NCI-H2196 treated with DMSO at 0.1 percent for 48 hours (cell line): ENCODE measurements at regions not wholly inside any gene's neighbourhood (a gene's known extent, or its start where the extent isn't known, plus 50 kb on each side); places are given as distances from the start of the nearest gene placed in this dataset.

Experiments used
- DNase-seq: peaks from one replicate; lab custom pipeline; 2025; ENCODE audit not compliant: unreplicated experiment; lab: John Stamatoyannopoulos, UW

- no peak for DNase-seq
Measured at GRCh38 chr10:3525832-3526449, 259.1 kb downstream of the KLF6 start.

GRCh38 chr10:3524086-3524960 is 260.7 kb downstream of the KLF6 start:
- no peak for DNase-seq

GRCh38 chr10:3523309-3524050 is 261.5 kb downstream of the KLF6 start:
- DNase-seq, result no peak

GRCh38 chr10:3516923-3517255 is 268.1 kb downstream of the KLF6 start:
- no peak for DNase-seq

- no peak for DNase-seq
Measured at GRCh38 chr10:3516234-3516922, 268.6 kb downstream of the KLF6 start.

- no peak for DNase-seq
Measured at GRCh38 chr10:3514691-3515090, 270.3 kb downstream of the KLF6 start.

- no peak for DNase-seq
Measured at GRCh38 chr10:3512263-3512662, 272.7 kb downstream of the KLF6 start.

- DNase-seq, result no peak
Measured at GRCh38 chr10:3511483-3511882, 273.5 kb downstream of the KLF6 start.

- no peak for DNase-seq
Measured at GRCh38 chr10:3510741-3511140, 274.3 kb downstream of the KLF6 start.

GRCh38 chr10:3509355-3509754 is 275.7 kb downstream of the KLF6 start:
- no peak for DNase-seq

- DNase-seq, result no peak
Measured at GRCh38 chr10:3503299-3503698, 281.7 kb downstream of the KLF6 start.

- no peak for DNase-seq
Measured at GRCh38 chr10:3502673-3503072, 282.3 kb downstream of the KLF6 start.

- no peak for DNase-seq
Measured at GRCh38 chr10:3500408-3500856, 284.6 kb downstream of the KLF6 start.

GRCh38 chr10:3499120-3499519 is 285.9 kb downstream of the KLF6 start:
- DNase-seq, result no peak

GRCh38 chr10:3497581-3497980 is 287.4 kb downstream of the KLF6 start:
- no peak for DNase-seq

GRCh38 chr10:3496138-3496537 is 288.9 kb downstream of the KLF6 start:
- DNase-seq, result no peak

- DNase-seq, result no peak
Measured at GRCh38 chr10:3495281-3495680, 289.7 kb downstream of the KLF6 start.

GRCh38 chr10:3494838-3495230 is 290.2 kb downstream of the KLF6 start:
- no peak for DNase-seq

GRCh38 chr10:3494131-3494837 is 290.7 kb downstream of the KLF6 start:
- no peak for DNase-seq

- no peak for DNase-seq
Measured at GRCh38 chr10:3493621-3494020, 291.4 kb downstream of the KLF6 start.

- DNase-seq, result no peak
Measured at GRCh38 chr10:3491571-3491970, 293.4 kb downstream of the KLF6 start.
